ENCODE measurements at regions not wholly inside any gene's neighbourhood (a gene's known extent, or its start where the extent isn't known, plus 50 kb on each side); places are given as distances from the start of the nearest gene placed in this dataset.

- TF ChIP-seq CTCF (IDR thresholded peaks at IDR 0.05) (no peak), POLR2A (IDR thresholded peaks at IDR 0.05) (no peak), POLR2AphosphoS5 (IDR thresholded peaks at IDR 0.05) (no peak), EP300 (IDR thresholded peaks at IDR 0.05) (no peak)
These were observed 96.1 kb upstream of the ZEB2 start for GRCh38 chr2:144615866-144616565.
